ENCODE measurements at regions not wholly inside any gene's neighbourhood (a gene's known extent, or its start where the extent isn't known, plus 50 kb on each side); places are given as distances from the start of the nearest gene placed in this dataset.
"Not testable (repeated sequence)": the region's sequence is repeated elsewhere in the genome, so short reads cannot be mapped to it uniquely, and the experiment has no call there.

- Histone ChIP-seq H3K4me3 (replicated peaks; ENCODE audit: insufficient read depth, low read length) (no peak overlapping the region), H3K27ac (replicated peaks) (no peak overlapping the region), H3K27me3 (ENCODE audit: insufficient read depth, poor library complexity, severe bottlenecking) (no peaks in the 10 kb centered on the region)
- no peak for DNase-seq (ENCODE audit: low read depth in 1 of 2, low spot score in 1 of 2)
- TF ChIP-seq POLR2AphosphoS5 (IDR thresholded peaks at IDR 0.05; ENCODE audit: low read depth) (no peak), SPI1 (IDR thresholded peaks at IDR 0.05; ENCODE audit: borderline replicate concordance, low read depth) (no peak), GABPA (IDR thresholded peaks at IDR 0.05; ENCODE audit: low read depth) (no peak), REST (IDR thresholded peaks at IDR 0.05; ENCODE audit: insufficient replicate concordance, low read depth) (no peak), CTCF (IDR thresholded peaks at IDR 0.05; ENCODE audit: insufficient read depth, low read length) (no peak)
Measured at GRCh38 chr16:63652091-63652490, 1469.8 kb downstream of the CDH11 start.

GRCh38 chr16:63650550-63650949 is 1471.3 kb downstream of the CDH11 start:
- no peak overlapping the region for H3K4me3 ChIP-seq (replicated peaks; ENCODE audit: insufficient read depth, low read length)
- no peak overlapping the region for H3K27ac ChIP-seq (replicated peaks)
- H3K27me3 ChIP-seq (ENCODE audit: insufficient read depth, poor library complexity, severe bottlenecking) = no peaks in the 10 kb centered on the region
- TF ChIP-seq GABPA (IDR thresholded peaks at IDR 0.05; ENCODE audit: low read depth) (no peak), SPI1 (IDR thresholded peaks at IDR 0.05; ENCODE audit: borderline replicate concordance, low read depth) (no peak), REST (IDR thresholded peaks at IDR 0.05; ENCODE audit: insufficient replicate concordance, low read depth) (no peak), POLR2AphosphoS5 (IDR thresholded peaks at IDR 0.05; ENCODE audit: low read depth) (no peak), CTCF (IDR thresholded peaks at IDR 0.05; ENCODE audit: insufficient read depth, low read length) (no peak)
- DNase-seq (ENCODE audit: low read depth in 1 of 2, low spot score in 1 of 2) = no peak

- H3K4me3 ChIP-seq (replicated peaks; ENCODE audit: insufficient read depth, low read length); DNase-seq (ENCODE audit: low read depth in 1 of 2, low spot score in 1 of 2); H3K27me3 ChIP-seq (ENCODE audit: insufficient read depth, poor library complexity, severe bottlenecking); H3K27ac ChIP-seq (replicated peaks): not testable (repeated sequence)
Measured at GRCh38 chr16:63633706-63634445, 1488.0 kb downstream of the CDH11 start.

- Histone ChIP-seq H3K4me3 (replicated peaks; ENCODE audit: insufficient read depth, low read length) (no peak overlapping the region), H3K27ac (replicated peaks) (no peak overlapping the region), H3K27me3 (ENCODE audit: insufficient read depth, poor library complexity, severe bottlenecking) (no peaks in the 10 kb centered on the region)
- TF ChIP-seq CTCF (IDR thresholded peaks at IDR 0.05; ENCODE audit: insufficient read depth, low read length) (no peak), POLR2AphosphoS5 (IDR thresholded peaks at IDR 0.05; ENCODE audit: low read depth) (no peak), GABPA (IDR thresholded peaks at IDR 0.05; ENCODE audit: low read depth) (no peak), REST (IDR thresholded peaks at IDR 0.05; ENCODE audit: insufficient replicate concordance, low read depth) (no peak), SPI1 (IDR thresholded peaks at IDR 0.05; ENCODE audit: borderline replicate concordance, low read depth) (no peak)
- no peak for DNase-seq (ENCODE audit: low read depth in 1 of 2, low spot score in 1 of 2)
Measured at GRCh38 chr16:63629272-63629671, 1492.6 kb downstream of the CDH11 start.

Data from HL-60 (cell line).